Skin epidermis (tissue), 12 donors: ENCODE measurements at regions not wholly inside any gene's neighbourhood (a gene's known extent, or its start where the extent isn't known, plus 50 kb on each side); places are given as distances from the start of the nearest gene placed in this dataset.
"Not testable (repeated sequence)": the region's sequence is repeated elsewhere in the genome, so short reads cannot be mapped to it uniquely, and the experiment has no call there.

Experiments
- H3K27ac ChIP-seq, 21 experiments: fragments of 200-600 bp; sonication (generic) in 11 of 21; one replicate each; pipeline ENCODE4 v1.5.0; 2020; ENCODE audit warnings: mild to moderate bottlenecking in 3 of 21, inconsistent platforms in 2 of 21, moderate library complexity in 2 of 21
- H3K4me3 ChIP-seq, 7 experiments: fragments of 200-600 bp; sonication (generic) in 2 of 7; one replicate each; pipeline ENCODE4 v1.5.0; 2020; ENCODE audit warnings: inconsistent platforms in 2 of 7, mild to moderate bottlenecking in 2 of 7, moderate library complexity in 1 of 7

- Histone ChIP-seq H3K27ac (no peak overlapping the region), H3K4me3 (no peak overlapping the region)
Observed at GRCh38 chr2:198857246-198857645, 600.5 kb downstream of the SATB2 start.

- H3K27ac ChIP-seq, H3K4me3 ChIP-seq: not testable (repeated sequence)
Observed at GRCh38 chr2:198855746-198856145, 602.0 kb downstream of the SATB2 start.

- no peak overlapping the region for H3K4me3 ChIP-seq
- H3K27ac ChIP-seq: no peak overlapping the region
Observed at GRCh38 chr2:198852248-198852647, 605.5 kb downstream of the SATB2 start.

GRCh38 chr2:198825534-198825933, 632.2 kb downstream of the SATB2 start:
- Histone ChIP-seq H3K27ac (no peak overlapping the region), H3K4me3 (no peak overlapping the region)

GRCh38 chr2:198817536-198817935, 640.2 kb downstream of the SATB2 start:
- no peak overlapping the region for H3K27ac ChIP-seq

GRCh38 chr2:198815626-198816025, 642.1 kb downstream of the SATB2 start:
- Histone ChIP-seq H3K27ac (no peak overlapping the region), H3K4me3 (no peak overlapping the region)

More at GRCh38 chr2:198817536-198817935, 640.2 kb downstream of the SATB2 start:
- no peak overlapping the region for H3K4me3 ChIP-seq

- no peak overlapping the region for H3K27ac ChIP-seq
Observed at GRCh38 chr2:198811198-198811597, 646.5 kb downstream of the SATB2 start.

GRCh38 chr2:198809976-198810375, 647.8 kb downstream of the SATB2 start:
- H3K4me3 ChIP-seq: no peak overlapping the region
- no peak overlapping the region for H3K27ac ChIP-seq

More at GRCh38 chr2:198811198-198811597, 646.5 kb downstream of the SATB2 start:
- no peak overlapping the region for H3K4me3 ChIP-seq

- Histone ChIP-seq H3K27ac (no peak overlapping the region), H3K4me3 (no peak overlapping the region)
Observed at GRCh38 chr2:198807131-198807530, 650.6 kb downstream of the SATB2 start.

GRCh38 chr2:198795419-198795818, 662.3 kb downstream of the SATB2 start:
- H3K27ac ChIP-seq: no peak overlapping the region

GRCh38 chr2:198791623-198792022, 666.1 kb downstream of the SATB2 start:
- no peak overlapping the region for H3K4me3 ChIP-seq

More at GRCh38 chr2:198795419-198795818, 662.3 kb downstream of the SATB2 start:
- H3K4me3 ChIP-seq: no peak overlapping the region

GRCh38 chr2:198788676-198789075, 669.1 kb downstream of the SATB2 start:
- Histone ChIP-seq H3K4me3 (no peak overlapping the region), H3K27ac (no peak overlapping the region)

More at GRCh38 chr2:198791623-198792022, 666.1 kb downstream of the SATB2 start:
- H3K27ac ChIP-seq: no peak overlapping the region

GRCh38 chr2:198782734-198783133, 675.0 kb downstream of the SATB2 start:
- no peak overlapping the region for H3K4me3 ChIP-seq
- H3K27ac ChIP-seq: no peak overlapping the region

GRCh38 chr2:198776616-198777406, 680.9 kb downstream of the SATB2 start:
- no peak overlapping the region for H3K4me3 ChIP-seq
- H3K27ac ChIP-seq: no peak overlapping the region

GRCh38 chr2:198775737-198776136, 682.0 kb downstream of the SATB2 start:
- no peak overlapping the region for H3K27ac ChIP-seq

GRCh38 chr2:198774576-198774975, 683.2 kb downstream of the SATB2 start:
- no peak overlapping the region for H3K4me3 ChIP-seq
- H3K27ac ChIP-seq: no peak overlapping the region

More at GRCh38 chr2:198775737-198776136, 682.0 kb downstream of the SATB2 start:
- H3K4me3 ChIP-seq: no peak overlapping the region

GRCh38 chr2:198767694-198768093, 690.0 kb downstream of the SATB2 start:
- Histone ChIP-seq H3K27ac (no peak overlapping the region), H3K4me3 (no peak overlapping the region)

- no peak overlapping the region for H3K4me3 ChIP-seq
- H3K27ac ChIP-seq: no peak overlapping the region
Observed at GRCh38 chr2:198763793-198764192, 693.9 kb downstream of the SATB2 start.

GRCh38 chr2:198762441-198762840, 695.3 kb downstream of the SATB2 start:
- Histone ChIP-seq H3K4me3 (no peak overlapping the region), H3K27ac (no peak overlapping the region)

GRCh38 chr2:198757069-198757468, 700.7 kb downstream of the SATB2 start:
- H3K4me3 ChIP-seq: no peak overlapping the region
- H3K27ac ChIP-seq: no peak overlapping the region

GRCh38 chr2:198756166-198756565, 701.6 kb downstream of the SATB2 start:
- H3K27ac ChIP-seq: no peak overlapping the region
- H3K4me3 ChIP-seq: no peak overlapping the region

GRCh38 chr2:198753101-198753500, 704.6 kb downstream of the SATB2 start:
- Histone ChIP-seq H3K27ac (no peak overlapping the region), H3K4me3 (no peak overlapping the region)
